Brain microvascular endothelial cell (primary cell): ENCODE measurements at regions not wholly inside any gene's neighbourhood (a gene's known extent, or its start where the extent isn't known, plus 50 kb on each side); places are given as distances from the start of the nearest gene placed in this dataset.

Experiments
- DNase-seq: peaks from one replicate; pipeline ENCODE4 v3.0.0-alpha.2; 2020
- H3K27ac ChIP-seq: fragments of 250-450 bp; sonication (Bioruptor Pico); 2 replicates; pipeline ENCODE4 v1.5.1; 2020; ENCODE audit warnings: mild to moderate bottlenecking, moderate library complexity
- H3K27me3 ChIP-seq: fragments of 250-450 bp; sonication (Bioruptor Pico); replicated peaks from 2 replicates; pipeline ENCODE4 v1.5.1; 2020; ENCODE audit warnings: mild to moderate bottlenecking
- H3K36me3 ChIP-seq: fragments of 250-450 bp; sonication (Bioruptor Pico); replicated peaks from 2 replicates; pipeline ENCODE4 v1.5.1; 2020; ENCODE audit warnings: mild to moderate bottlenecking
- H3K4me3 ChIP-seq: 2 replicates; pipeline ENCODE4 v1.5.1; 2011; ENCODE audit warnings: low read depth, mild to moderate bottlenecking, control low read depth, low read length, moderate library complexity
- CTCF ChIP-seq: IDR thresholded peaks from 2 replicates; pipeline ENCODE4 v1.5.1; 2011; ENCODE audit warnings: low read depth, mild to moderate bottlenecking, moderate library complexity, low read length, control low read depth, inconsistent platforms; ENCODE audit errors: missing control alignments
- in situ Hi-C: cut with HindIII; loops from 2 replicates; pipeline ENCODE4 v1.10.0; 2017; ENCODE audit warnings: low sequenced_read_pairs, low pct_ligation_motif_present

- in situ Hi-C loops = no loop called here
- no peak overlapping the region for H3K4me3 ChIP-seq
- H3K36me3 ChIP-seq = no peaks in the 10 kb centered on the region
- no peak for TF ChIP-seq CTCF
- no peak overlapping the region for H3K27ac ChIP-seq
- DNase-seq = no peak
- no peaks in the 10 kb centered on the region for H3K27me3 ChIP-seq
These were observed 161.4 kb upstream of the CCNH start for GRCh38 chr5:87574106-87574505.

GRCh38 chr5:87572611-87573010 is 159.9 kb upstream of the CCNH start:
- Histone ChIP-seq H3K27me3 (no peaks in the 10 kb centered on the region), H3K27ac (no peak overlapping the region), H3K4me3 (no peak overlapping the region), H3K36me3 (no peaks in the 10 kb centered on the region)
- in situ Hi-C loops = no loop called here
- no peak for DNase-seq
- TF ChIP-seq CTCF = no peak

GRCh38 chr5:87572090-87572489 is 159.4 kb upstream of the CCNH start:
- H3K4me3 ChIP-seq = no peak overlapping the region
- TF ChIP-seq CTCF = no peak
- in situ Hi-C loops = no loop called here

GRCh38 chr5:87570366-87570765 is 157.6 kb upstream of the CCNH start:
- Histone ChIP-seq H3K27ac (no peak overlapping the region), H3K4me3 (no peak overlapping the region), H3K36me3 (no peaks in the 10 kb centered on the region), H3K27me3 (no peaks in the 10 kb centered on the region)
- DNase-seq = no peak
- in situ Hi-C loops = no loop called here
- TF ChIP-seq CTCF = no peak

More at GRCh38 chr5:87572090-87572489, 159.4 kb upstream of the CCNH start:
- Histone ChIP-seq H3K36me3 (no peaks in the 10 kb centered on the region), H3K27ac (no peak overlapping the region), H3K27me3 (no peaks in the 10 kb centered on the region)
- DNase-seq = no peak

GRCh38 chr5:87562068-87562467 is 149.3 kb upstream of the CCNH start:
- H3K27me3 ChIP-seq = no peaks in the 10 kb centered on the region
- no peak overlapping the region for H3K4me3 ChIP-seq
- no peak for DNase-seq
- H3K27ac ChIP-seq = no peak overlapping the region
- in situ Hi-C loops = no loop called here
- TF ChIP-seq CTCF = no peak
- H3K36me3 ChIP-seq = no peaks in the 10 kb centered on the region

GRCh38 chr5:87560528-87560927 is 147.8 kb upstream of the CCNH start:
- no peak for DNase-seq
- H3K27ac ChIP-seq = no peak overlapping the region

More at GRCh38 chr5:87560528-87560927, 147.8 kb upstream of the CCNH start:
- no peak for TF ChIP-seq CTCF
- in situ Hi-C loops = no loop called here
- no peaks in the 10 kb centered on the region for H3K27me3 ChIP-seq
- no peaks in the 10 kb centered on the region for H3K36me3 ChIP-seq
- H3K4me3 ChIP-seq = no peak overlapping the region
